Occipital lobe (tissue), 1 donor: ENCODE measurements at regions not wholly inside any gene's neighbourhood (a gene's known extent, or its start where the extent isn't known, plus 50 kb on each side); places are given as distances from the start of the nearest gene placed in this dataset.

Source experiments
- DNase-seq: peaks from one replicate; lab custom pipeline; 2025; lab: John Stamatoyannopoulos, UW

DNA sequence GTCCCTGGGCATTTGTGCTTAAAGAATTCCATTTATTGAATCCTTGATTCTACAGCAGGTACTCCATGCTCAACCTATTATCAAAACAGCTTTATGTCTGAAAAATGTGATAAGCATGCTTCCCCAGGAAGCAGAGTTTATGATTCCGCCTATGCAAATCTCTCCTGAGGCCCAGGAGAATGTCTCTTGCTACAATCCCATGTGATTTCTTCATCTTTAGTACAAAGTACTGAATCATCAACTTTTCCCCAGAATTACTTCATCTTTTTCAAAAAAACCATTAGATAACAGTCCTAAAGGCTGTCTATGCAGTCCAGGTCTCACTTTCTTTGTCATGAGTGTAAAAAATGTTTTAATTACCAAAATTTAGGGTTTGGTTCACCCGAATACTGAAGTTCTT, 130.2 kb upstream of the ADAMTSL1 start:
- no peak for DNase-seq

DNA sequence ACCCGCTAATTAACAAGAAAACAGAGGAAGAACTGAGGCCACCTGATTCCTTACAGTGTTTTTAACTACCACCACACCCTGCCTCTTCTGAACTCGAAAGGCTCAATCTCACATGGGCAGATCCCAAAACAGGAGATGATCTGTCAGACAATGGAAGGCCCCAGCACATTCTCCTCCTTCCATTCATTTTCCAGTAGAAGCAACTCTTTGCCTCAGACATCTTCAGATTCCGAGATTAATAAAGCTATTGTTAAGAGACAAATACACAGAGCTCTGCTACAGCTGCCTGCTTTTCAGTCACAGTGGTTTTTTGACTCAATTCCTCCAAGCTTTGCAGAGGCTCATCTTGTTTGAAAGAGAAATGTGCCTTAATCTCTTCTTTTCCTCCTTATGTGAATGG, 127.2 kb upstream of the ADAMTSL1 start:
- no peak for DNase-seq

DNA sequence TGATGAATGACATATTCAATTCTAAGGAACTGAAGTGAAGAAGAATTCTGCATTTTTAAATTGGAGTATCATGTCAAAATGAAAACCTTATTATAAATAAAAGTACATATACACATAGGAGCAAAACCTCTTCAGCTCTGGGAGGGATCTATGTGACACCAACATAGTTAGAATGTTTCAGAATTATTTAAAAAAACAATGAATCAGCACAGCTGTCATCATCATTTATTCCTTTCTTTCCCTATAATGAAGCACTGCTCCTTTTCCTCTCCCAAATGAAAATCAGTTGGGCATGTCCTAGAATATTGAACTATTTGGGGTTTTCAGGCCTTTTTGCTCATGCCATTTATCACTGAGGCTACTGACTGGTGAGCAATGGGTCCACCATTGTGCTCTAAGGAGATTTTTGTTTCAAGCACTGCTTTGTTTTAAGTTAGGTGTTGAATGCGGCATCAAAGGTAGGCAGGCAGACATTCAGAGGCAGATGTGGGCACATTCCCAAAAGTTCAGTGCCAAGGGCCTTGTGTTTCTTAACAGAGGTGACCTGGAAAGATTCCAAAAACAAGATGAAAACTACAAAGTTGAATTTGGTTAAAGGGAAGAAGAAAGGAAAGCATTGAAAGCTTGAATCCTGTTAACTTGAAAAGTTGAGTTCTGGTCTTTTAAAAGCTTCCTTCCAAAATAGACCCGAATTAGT, 126.4 kb upstream of the ADAMTSL1 start:
- no peak for DNase-seq

DNA sequence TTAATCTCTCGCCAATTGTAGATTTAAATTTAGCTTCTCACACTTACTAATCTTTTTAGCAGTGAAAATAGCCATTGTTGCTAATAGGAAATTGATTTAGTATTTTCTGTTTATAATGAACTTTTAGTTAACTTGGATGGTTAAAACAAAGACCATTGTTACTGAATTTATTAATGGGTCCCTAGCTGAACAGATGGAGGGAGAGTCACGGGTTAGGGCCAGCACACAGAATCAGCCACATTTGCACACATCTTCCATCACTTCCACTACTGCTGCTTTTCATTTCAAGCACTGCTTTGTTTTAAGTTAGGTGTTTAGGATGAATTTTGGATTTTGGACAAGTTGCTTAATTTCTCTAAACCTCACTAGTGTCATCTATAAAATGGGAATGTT, 125.9 kb upstream of the ADAMTSL1 start:
- DNase-seq, result no peak

DNA sequence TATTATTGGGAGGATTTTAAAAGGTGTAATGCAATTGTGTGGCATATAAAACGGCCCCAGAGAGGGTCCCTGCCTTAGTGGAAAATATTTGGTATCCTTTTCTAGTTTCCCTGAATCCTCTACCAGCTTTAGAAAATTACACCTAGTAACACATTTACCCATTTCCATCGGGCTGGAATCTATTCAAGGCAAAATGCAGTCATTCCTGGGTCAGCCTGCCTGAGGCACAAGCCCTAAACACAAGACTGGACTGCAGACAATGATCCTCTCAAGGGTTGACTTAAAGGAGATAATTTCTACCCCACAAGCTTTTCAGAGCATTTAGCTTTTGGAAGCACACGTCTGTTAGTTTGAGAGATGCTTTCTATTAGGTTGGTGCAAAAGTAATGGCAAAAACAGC, 124.4 kb upstream of the ADAMTSL1 start:
- DNase-seq, result no peak

DNA sequence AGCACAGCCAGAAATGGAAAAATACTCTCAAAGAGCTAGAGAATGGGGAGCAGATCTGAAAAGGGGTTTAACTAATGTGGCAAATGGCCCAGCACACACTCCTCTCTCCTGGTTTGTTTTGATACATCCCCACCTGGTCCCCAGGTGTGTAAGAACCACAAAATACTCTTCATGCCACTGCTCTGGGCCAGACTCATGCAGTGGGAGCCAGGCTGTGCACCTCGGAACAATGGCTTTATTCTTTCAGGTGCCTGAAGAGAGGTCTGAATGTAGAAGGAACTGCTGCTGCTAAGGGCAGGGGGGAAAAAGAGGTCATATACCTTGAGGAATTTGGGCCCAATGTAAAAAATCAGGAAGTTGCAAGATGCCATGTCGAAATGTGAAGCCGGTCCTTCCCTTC, 123.9 kb upstream of the ADAMTSL1 start:
- DNase-seq, result no peak

DNA sequence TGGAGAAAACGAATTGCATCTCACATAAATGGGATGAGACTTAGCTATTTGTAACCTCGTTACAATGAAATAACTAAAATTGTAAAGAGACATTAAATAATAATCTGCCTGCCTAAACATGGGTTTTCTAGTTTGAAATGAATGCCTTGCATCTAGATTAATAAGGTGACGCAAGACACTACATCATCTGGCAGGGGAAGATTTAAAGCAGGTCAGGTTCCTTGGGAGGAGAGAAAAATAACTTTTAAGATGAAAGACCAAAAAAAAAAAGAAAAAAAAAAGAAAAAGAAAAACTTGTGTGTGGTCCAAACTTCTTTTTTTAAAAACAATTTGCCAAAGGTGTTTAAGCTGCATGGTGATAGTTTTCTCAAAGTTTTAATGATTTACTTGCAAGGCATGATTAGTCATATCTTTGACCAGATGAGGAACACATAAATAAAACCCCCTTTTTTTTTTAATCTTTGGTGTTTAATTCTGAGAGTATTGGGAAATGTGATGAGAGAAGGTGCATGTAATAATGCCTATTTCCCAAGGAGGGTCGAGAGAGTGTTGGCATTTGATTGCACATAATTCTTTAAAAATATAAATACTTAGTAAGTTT, 122.9 kb upstream of the ADAMTSL1 start:
- no peak for DNase-seq

DNA sequence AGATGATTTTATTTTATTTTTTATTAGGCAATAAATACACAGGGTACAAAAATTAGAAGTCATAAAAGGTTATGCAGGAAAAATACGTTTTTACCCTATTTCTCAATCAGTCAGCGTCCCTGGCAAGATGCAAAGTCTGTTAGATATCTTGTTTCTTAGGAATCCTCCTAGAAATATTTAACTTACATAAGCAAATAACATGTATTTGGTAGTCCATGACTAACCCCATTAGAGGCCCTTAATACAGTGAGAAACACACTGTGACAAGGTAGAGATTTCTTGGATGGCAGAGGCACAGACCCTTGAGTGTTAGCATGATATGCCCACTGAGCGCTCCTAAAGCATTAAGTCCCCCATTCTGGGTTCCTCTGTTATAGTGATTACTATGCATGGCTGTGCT, 121.2 kb upstream of the ADAMTSL1 start:
- DNase-seq, result no peak

DNA sequence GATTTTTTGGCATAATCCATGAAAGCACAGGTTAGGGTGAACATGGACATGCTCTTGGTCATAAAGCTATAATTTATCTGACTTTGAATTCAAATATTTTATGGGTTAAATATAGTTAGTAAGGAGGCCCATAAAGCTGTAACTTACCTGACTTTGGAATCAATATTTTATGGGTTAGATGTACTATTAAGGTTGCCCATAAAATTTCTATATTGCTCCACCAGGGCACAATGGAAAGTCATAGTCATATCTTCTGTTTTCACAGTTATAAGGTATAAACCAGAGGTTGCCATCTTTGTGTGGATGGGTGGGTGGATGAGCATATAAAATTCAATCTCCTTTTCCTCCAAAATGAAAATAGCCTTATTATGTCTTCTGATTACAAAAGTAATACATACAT, 120.5 kb upstream of the ADAMTSL1 start:
- no peak for DNase-seq

DNA sequence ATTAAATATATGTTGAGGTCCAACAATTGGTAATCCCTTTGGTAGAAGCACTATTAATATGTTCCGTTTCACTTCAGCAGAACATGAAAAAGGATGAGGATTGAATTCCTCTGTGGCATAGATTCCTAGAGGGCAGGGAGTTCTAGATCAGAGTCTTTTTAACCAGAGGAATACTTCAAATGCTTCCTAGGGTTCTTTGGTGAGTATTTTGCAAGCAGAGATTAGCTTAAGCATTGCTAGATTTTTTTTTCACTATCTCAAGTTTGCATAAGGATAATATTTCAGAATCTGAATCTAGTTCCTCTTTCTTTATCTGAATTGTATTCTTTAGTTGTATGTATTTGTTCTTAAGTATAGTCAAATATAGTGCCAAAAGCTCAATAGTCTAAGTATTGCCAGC, 116.6 kb upstream of the ADAMTSL1 start:
- no peak for DNase-seq

DNA sequence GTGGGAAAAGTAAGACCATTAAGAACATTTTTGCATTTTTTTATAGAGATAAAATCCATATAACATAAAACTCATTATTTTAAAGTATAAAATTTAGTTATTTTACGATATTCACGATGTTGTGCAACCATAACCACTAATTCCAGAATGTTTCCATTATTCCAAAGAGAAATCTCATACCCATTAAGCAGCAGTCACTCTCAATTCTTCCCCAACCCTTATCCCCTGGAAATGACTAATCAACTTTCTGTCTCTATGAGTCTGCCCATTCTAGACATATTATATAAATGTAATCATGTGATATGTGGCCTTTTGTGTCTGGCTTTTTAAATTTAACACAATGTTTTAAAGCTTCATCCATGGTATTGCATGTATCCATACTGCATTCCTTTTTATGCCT, 115.6 kb upstream of the ADAMTSL1 start:
- no peak for DNase-seq

DNA sequence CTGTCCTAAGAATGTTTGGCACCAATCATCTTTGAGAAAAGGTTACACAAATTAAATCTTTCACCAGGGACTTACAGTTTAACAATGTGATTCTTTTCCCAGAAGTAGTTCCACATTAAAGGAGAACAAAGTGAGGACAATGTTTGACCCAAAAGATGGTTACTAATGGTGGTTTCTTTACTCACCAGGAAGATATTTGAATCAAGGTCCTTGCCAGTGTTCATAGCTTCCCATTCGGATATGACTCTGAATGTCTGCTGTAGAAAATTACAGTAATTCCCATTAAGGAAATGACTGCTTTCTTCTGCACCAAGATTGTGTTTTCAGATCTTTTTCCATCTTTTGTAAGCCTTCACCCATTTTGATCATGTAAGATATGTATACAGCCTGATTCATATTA, 114.6 kb upstream of the ADAMTSL1 start:
- no peak for DNase-seq

DNA sequence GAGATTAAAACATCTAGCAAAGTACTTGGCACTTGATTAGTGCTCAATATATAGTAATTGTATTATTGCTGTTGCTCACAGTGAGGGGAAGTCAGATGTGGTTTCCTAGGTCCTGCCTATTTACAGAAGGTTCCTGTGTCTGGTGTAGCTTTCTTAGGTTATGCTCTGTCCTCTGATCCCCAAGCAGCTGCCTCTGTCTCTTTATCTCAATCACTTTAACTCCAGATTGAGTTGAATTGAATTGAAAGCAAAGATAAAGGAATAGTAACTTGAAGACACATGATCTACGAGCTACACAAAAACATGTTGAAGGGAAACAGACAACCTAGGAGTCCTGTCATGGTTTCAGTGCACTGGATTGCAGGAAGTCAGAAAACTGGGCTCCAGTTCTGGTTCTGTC, 113.9 kb upstream of the ADAMTSL1 start:
- DNase-seq, result no peak

DNA sequence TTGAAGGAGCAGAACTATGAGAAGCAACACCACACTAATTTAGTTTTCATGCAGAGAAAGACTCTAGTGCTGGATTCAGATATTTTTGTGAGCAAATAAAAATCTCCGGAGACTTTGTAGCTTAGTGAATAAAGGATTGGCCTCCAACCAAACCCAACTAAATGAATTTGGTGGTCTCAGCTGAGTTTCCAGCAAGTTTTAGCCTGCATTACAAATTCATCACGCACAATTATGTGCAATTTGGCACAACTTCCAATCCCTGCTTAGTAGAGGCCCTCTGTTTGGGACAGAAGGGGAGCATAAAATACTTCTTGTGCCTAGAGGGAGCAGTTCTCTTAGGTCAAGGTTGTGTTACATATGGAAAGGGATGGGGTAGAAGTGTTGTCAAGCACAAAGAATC, 112.3 kb upstream of the ADAMTSL1 start:
- DNase-seq, result no peak

DNA sequence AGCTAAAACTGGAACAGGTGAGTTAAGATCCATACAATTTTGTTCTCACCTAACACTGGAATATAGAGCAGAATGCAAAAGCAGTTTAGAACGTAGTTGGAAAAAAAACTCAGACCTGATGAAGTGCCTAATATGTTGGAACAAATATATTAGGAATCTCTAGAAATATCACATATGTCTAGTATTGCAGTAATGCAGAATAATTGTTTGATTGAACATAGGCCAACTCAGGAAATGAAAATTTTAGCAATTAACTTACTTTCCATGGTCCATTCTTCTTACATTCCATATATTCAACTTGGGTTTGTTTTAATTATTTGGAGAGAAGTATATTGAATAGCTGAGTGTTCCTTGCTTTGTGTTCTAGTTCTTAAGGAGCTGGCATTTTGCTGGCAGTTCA, 111.8 kb upstream of the ADAMTSL1 start:
- no peak for DNase-seq

DNA sequence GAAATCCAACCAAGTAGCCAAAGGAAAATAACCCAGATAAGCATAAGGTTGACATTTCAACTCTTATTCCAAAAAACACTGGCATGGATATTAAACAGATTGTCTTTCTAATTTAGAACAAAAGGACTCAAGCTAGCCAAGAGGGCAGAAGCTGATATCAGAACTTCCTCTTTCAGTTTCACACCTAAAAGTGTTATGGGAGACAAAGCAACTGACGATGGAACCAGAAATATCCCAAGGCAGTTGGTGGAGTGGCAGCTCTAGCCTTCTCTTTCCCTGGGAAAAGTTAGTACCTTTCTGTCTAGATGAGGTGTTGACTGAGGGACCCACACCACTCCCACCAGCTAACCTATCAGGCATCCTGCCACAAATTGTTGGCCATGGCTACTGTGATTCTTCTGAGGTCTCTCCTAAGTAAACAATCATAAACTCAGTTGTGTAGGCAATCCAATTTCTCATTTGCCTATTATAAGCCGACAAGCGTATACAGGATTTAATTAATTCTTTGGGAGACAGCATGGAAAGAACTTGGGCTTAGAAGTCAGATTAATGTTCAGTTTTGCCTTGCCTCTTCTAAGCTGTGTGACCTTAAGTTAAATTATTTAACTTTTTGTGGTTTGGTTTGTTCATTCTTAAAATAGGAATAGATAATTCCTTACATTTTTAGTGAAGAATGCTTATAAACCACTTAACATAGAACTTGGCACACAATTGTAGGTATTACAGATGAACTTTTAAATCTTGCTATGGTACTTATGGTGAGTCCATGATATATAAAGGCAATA, 110.9 kb upstream of the ADAMTSL1 start:
- no peak for DNase-seq

DNA sequence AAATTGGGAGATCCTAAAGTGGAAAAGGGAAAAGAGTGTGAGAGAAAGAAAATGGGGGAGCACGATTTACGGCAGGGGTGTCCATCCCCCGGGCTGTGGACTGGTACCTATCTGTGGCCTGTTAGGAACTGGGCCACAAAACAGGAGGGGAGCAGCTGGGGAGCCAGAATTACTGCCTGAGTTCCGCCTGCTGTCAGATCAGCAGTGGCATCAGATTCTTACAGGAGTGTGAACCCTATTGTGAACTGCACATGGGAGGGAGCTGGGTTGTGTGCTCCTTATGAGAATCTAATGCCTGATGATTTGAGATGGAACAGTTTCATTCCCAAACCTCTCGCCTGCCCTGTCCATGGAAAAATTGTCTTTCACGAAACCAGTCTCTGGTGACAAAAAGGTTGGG, 108.3 kb upstream of the ADAMTSL1 start:
- no peak for DNase-seq

DNA sequence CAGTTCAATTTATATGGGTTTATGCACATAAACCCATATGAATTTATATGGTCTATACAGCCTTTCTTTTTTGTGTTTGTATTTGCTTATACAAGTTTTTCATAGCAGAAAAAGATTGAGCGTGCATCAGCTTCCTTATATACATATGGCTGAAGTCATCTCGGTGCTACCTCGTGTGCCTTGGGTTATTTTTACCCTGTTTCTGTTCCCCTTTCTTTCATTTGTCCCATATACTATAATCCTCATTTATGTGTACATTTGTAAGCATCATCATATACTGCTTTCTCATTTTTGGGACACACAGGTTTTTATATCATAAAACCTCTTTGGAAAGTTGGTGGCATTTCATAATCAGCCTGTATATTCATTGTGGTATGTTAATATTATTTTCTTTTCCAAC, 107.8 kb upstream of the ADAMTSL1 start:
- DNase-seq, result no peak

DNA sequence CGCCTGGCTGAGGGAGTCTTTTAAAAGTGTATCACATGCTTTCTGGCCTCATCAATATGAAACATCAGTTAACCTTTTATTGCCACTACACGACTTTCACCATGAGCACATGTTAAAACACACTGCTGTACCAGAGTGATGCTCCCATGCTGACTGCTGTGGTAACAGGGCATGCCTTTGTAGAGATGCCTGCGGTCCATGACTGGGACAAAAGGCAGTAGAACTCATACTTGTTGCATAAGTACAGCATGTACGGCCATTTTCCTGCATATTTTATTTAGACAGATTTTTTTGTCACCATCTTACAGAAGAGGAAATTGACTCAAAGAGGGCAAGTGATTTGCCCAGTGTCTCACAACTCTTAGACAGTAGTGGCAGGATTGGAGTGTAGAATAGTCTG, 105.7 kb upstream of the ADAMTSL1 start:
- no peak for DNase-seq

DNA sequence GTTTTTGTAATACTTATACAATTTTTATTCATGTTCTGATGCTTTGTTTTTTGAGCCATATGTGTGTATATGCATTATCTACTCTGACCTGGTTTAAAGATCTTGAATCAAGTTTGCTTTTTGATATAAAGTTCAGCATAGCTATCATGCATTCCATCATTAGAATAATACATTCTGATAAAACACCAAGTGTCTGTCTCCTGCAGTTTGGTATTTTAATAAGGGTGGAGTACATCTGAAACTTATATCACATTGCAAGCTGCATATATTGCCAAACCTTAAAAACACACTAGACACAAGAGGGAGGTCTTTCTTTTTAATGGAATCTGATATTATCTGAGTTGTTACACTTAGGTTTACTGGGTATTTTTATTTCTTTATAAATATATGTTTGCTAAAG, 102.8 kb upstream of the ADAMTSL1 start:
- no peak for DNase-seq

DNA sequence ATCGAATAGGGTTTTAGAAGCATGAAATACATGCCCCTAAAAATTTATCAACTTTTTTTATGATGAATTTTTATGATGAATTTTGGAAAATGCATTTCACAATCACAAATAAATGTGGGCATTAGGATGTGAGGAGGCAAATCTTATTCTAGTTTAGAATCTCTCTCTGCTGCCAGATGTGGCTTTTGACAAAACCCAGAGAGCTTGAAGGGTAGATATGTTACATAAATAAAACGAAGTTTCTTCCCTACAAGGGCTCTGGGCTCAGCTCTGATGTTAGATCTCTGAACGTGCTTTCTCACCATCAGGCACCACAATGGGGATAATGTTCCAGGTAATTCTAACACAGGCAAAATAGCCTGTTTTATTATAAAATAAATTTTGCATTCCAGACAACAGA, 102.3 kb upstream of the ADAMTSL1 start:
- no peak for DNase-seq

DNA sequence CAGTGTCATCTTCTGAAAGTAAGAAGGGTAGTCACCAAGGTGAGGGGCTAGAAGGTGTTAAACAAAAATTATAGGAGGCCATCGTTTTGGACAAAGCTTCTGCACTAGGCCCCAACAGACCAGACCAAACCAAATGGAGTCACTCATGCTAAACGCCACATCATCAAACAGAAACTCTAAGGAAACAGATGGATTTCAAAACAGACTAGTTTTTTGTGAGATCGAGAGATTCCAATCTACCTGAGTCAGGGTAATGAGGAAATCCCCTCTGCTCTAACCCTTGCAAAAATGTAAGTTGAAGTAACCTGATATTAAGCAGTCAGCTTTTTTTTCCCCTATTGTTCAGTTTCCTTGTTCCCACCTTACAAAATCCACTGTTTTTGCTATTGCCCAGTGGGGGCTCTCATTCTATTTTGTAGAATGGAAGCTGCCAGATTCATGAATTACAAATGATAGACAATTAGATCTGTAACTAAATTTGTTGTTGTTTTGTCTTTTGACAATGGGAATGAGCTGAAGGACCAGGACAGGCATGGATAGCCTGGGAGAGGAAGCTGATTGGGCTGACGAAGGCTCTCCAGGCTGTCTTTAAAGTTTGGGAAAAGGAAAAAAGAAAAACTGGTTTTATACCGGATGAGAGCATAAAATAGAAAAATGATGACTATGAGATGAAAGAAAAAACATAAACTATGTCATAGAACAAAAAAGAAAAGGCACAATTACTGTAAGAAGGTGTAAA, 94.7 kb upstream of the ADAMTSL1 start:
- no peak for DNase-seq
